ENCODE measurements at regions not wholly inside any gene's neighbourhood (a gene's known extent, or its start where the extent isn't known, plus 50 kb on each side); places are given as distances from the start of the nearest gene placed in this dataset.

- WGBS (ENCODE audit: insufficient coverage, insufficient replicate concordance, low lambda C conversion rate, missing lambda C conversion rate), result 90% methylated on average over 7 of the region's 7 CpGs
- Histone ChIP-seq H3K4me2 (ENCODE audit: control insufficient read depth, insufficient read depth) (no peak overlapping the region), H2AFZ (ENCODE audit: control insufficient read depth, low read depth, low read length) (no peak overlapping the region), H3K27ac (ENCODE audit: control insufficient read depth, insufficient read depth) (no peak overlapping the region), H3K4me1 (ENCODE audit: control insufficient read depth, insufficient read depth, low read length) (peaks cover 69% of the 10 kb centered on the region), H4K20me1 (ENCODE audit: control insufficient read depth, insufficient read depth) (no peaks in the 10 kb centered on the region), H3K9me3 (replicated peaks; ENCODE audit: control insufficient read depth, insufficient read depth, low read length) (peaks cover 2% of the 10 kb centered on the region; the same call in 1 of the 3 replicates), H3K9ac (ENCODE audit: control insufficient read depth, insufficient read depth, low read length) (no peak overlapping the region), H3K4me3 (no peak overlapping the region), H3K79me2 (ENCODE audit: control insufficient read depth, insufficient read depth, low read length) (no peaks in the 10 kb centered on the region), H3K27me3 (replicated peaks in 1 of 2; ENCODE audit: control insufficient read depth in 2 of 2, insufficient read depth in 2 of 2, low read length in 1 of 2) (no peaks in the 10 kb centered on the region), H3K36me3 (ENCODE audit: control insufficient read depth in 2 of 2, insufficient read depth in 2 of 2, low read length in 1 of 2) (no peaks in the 10 kb centered on the region)
- SMC1A ChIA-PET (ENCODE audit: uncharacterized antibody, unreplicated experiment), result interaction anchor here (0.8 to 13.3 kb wide), 17 partner anchors 8 to 129 kb away, joined by 3 to 283 read pairs (median 6); partner anchors contain the start of gene DUSP5
- in situ Hi-C loops (cut with MboI), result no loop called here
- FAIRE-seq, result no peak
- ATAC-seq, result no peak
- intact Hi-C loops (cut with micrococcal nuclease; ENCODE audit: unreplicated experiment), result no loop called here
- RAD21 ChIA-PET (ENCODE audit: unreplicated experiment), result interaction anchor here (1.4 to 14.4 kb wide), 7 partner anchors 9 to 112 kb away, joined by 3 to 241 read pairs (median 6); partner anchors contain the start of gene DUSP5
- no peak for DNase-seq (ENCODE audit: low read depth, low spot score)
- CTCF ChIA-PET, result interaction anchor here (1.0 to 8.7 kb wide), 10 partner anchors 12 to 429 kb away, joined by 3 to 124 read pairs (median 4); no protein-coding TSS in a partner anchor
- TF ChIP-seq RB1 (IDR thresholded peaks at IDR 0.05; ENCODE audit: borderline replicate concordance) (no peak), JUND (IDR thresholded peaks at IDR 0.05; ENCODE audit: low read depth, low read length) (no peak), MYB (IDR thresholded peaks at IDR 0.05; ENCODE audit: borderline replicate concordance, low read depth, low read length) (no peak), ZNF274 (IDR thresholded peaks at IDR 0.05; ENCODE audit: insufficient read depth, insufficient read length) (no peak), MXI1 (IDR thresholded peaks at IDR 0.05; ENCODE audit: low read depth, low read length) (no peak), PML (IDR thresholded peaks at IDR 0.05; ENCODE audit: low read length) (no peak), HSF1 (IDR thresholded peaks at IDR 0.05; ENCODE audit: low read depth, low read length) (no peak), NFIC (IDR thresholded peaks at IDR 0.05; ENCODE audit: low read depth, low read length) (no peak), TAF1 (IDR thresholded peaks at IDR 0.05; ENCODE audit: borderline replicate concordance, low read depth, low read length) (no peak), POLR2A (IDR thresholded peaks at IDR 0.05; ENCODE audit: low read depth, low read length) (no peak), POLR2AphosphoS5 (IDR thresholded peaks at IDR 0.05; ENCODE audit: low read length) (no peak)
- TF ChIP-seq, protein P1, sequence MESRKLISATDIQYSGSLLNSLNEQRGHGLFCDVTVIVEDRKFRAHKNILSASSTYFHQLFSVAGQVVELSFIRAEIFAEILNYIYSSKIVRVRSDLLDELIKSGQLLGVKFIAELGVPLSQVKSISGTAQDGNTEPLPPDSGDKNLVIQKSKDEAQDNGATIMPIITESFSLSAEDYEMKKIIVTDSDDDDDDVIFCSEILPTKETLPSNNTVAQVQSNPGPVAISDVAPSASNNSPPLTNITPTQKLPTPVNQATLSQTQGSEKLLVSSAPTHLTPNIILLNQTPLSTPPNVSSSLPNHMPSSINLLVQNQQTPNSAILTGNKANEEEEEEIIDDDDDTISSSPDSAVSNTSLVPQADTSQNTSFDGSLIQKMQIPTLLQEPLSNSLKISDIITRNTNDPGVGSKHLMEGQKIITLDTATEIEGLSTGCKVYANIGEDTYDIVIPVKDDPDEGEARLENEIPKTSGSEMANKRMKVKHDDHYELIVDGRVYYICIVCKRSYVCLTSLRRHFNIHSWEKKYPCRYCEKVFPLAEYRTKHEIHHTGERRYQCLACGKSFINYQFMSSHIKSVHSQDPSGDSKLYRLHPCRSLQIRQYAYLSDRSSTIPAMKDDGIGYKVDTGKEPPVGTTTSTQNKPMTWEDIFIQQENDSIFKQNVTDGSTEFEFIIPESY (IDR thresholded peaks at IDR 0.05), result no peak
- TF ChIP-seq, protein P2, sequence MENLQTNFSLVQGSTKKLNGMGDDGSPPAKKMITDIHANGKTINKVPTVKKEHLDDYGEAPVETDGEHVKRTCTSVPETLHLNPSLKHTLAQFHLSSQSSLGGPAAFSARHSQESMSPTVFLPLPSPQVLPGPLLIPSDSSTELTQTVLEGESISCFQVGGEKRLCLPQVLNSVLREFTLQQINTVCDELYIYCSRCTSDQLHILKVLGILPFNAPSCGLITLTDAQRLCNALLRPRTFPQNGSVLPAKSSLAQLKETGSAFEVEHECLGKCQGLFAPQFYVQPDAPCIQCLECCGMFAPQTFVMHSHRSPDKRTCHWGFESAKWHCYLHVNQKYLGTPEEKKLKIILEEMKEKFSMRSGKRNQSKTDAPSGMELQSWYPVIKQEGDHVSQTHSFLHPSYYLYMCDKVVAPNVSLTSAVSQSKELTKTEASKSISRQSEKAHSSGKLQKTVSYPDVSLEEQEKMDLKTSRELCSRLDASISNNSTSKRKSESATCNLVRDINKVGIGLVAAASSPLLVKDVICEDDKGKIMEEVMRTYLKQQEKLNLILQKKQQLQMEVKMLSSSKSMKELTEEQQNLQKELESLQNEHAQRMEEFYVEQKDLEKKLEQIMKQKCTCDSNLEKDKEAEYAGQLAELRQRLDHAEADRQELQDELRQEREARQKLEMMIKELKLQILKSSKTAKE (IDR thresholded peaks at IDR 0.05; ENCODE audit: low read depth, poor library complexity, severe bottlenecking), result no peak
- TF ChIP-seq, protein P3, sequence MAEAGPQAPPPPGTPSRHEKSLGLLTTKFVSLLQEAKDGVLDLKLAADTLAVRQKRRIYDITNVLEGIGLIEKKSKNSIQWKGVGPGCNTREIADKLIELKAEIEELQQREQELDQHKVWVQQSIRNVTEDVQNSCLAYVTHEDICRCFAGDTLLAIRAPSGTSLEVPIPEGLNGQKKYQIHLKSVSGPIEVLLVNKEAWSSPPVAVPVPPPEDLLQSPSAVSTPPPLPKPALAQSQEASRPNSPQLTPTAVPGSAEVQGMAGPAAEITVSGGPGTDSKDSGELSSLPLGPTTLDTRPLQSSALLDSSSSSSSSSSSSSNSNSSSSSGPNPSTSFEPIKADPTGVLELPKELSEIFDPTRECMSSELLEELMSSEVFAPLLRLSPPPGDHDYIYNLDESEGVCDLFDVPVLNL (IDR thresholded peaks at IDR 0.05; ENCODE audit: low read depth, low read length), result no peak
- no TSS peak for BruUV-seq (replicated peaks)
- POLR2A ChIA-PET, result interaction anchor here (0.6 to 7.8 kb wide), 8 partner anchors 24 to 250 kb away, joined by 3 to 94 read pairs (median 5); no protein-coding TSS in a partner anchor
These were observed 80.7 kb upstream of the DUSP5 start for GRCh38 chr10:110416776-110417711.
